ENCODE measurements at regions not wholly inside any gene's neighbourhood (a gene's known extent, or its start where the extent isn't known, plus 50 kb on each side); places are given as distances from the start of the nearest gene placed in this dataset.

- DNase-seq (ENCODE audit: low read depth in 2 of 2) = no peak
Measured at GRCh38 chr2:9105601-9106337, 100.8 kb upstream of the ASAP2 start.

GRCh38 chr2:9103663-9104277 is 100.3 kb upstream of the MBOAT2 start:
- no peak for DNase-seq (ENCODE audit: low read depth in 2 of 2)

DNA sequence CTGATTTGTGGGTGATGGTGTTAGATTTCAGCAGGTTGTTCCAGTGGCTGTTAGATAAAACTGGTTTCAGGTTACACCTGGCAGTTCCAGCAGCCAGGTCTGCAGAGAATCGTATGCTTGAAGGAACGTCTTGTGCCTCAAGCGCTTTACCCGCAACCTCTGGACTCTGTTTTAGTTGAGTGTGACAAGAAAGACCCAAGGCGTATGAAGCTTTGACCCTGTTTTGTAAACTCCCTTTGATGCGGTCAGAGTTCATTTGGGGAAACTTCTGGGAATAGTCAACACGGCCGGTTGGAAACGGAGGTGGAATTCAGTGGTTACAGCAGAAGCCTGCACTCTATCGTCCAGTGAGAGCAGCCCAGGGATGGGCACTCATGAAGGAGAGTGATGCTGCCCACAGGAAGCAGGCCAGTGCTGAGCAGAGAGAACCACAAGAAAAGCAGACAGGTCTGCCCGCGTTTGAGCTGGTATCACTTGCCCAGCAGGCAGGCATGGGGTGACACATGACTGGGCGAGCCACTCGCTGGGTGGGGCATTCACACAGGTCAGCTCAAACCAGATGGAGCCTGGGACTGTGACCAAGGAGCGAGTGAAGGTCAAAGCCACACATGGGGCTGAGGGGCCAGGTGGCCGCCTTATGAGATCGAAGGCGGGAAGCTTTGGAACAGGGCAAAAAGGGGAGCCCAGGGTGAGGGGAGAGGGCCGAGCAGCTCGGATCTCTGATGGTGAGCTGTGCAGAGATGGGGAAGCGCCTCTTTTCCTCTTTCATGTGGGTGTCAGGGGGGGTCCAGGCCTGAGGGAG is 99.6 kb upstream of the MBOAT2 start:
- DNase-seq (ENCODE audit: low read depth in 2 of 2) = no peak

DNA sequence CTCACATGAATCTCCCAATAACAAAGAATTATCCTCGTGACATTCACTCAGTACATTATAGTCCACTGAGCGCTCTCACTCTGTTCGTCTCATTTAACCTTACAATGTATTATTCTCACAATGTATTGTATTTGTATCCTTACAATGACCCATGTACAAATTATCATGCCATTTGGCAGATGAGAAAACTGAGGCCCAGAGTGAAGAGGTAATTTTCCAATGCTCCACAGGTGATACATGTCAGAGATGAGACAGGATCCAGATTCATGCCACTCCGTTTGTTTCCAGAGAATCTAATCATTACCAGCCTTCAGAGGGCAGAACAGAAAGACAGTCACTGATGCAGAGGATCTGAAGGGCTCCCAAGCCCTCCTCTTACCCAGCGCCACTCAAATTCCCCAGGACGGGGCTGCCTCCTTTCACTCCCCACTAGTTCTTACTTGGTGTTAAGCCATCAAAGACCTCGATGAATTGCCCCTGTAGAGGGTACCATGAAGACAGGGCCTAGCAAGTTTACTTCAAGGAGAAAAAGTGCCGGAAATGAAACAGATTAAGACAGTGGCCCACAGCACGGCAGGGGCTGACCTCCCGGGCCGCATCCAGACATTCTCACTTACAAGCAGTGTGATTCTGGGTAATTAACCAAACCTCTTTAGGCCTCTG is 98.4 kb upstream of the MBOAT2 start:
- no peak for DNase-seq (ENCODE audit: low read depth in 2 of 2)

DNA sequence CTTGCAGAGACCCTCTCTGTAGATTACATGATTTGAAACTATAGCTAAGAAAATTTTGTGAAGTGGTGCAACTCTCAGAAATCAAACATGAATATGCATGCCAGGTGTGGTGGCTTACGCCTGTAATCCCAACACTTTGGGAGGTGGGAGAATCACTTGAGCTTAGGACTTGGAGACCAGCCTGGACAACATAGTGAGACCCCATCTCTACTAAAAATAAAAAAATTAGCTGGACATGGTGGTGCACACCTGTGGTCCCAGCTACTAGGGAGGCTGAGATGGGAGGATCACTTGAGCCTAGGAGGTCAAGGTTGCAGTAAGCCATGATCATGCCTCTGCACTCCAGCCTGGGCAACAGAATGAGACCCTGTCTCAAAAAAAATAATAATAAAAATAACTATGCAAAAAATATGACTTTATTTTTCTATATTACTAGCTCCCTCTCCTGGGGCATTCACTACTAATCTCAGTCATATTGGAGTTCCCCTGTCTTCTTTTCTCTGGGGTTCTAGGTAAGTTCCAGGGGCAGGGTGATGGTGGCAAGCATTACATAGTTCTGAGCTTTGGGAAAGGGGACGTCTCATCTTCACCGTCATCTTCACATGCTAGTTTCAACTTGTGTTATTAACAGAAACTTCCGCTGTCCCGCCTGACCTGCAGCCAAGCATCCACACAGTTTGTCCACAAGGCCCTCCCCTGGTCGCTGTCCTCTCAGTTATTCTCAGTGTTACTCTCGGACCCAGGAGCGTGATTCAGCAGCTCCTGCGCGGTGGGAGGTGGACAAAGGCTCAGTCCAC is 96.8 kb upstream of the MBOAT2 start:
- no peak for DNase-seq (ENCODE audit: low read depth in 2 of 2)

DNA sequence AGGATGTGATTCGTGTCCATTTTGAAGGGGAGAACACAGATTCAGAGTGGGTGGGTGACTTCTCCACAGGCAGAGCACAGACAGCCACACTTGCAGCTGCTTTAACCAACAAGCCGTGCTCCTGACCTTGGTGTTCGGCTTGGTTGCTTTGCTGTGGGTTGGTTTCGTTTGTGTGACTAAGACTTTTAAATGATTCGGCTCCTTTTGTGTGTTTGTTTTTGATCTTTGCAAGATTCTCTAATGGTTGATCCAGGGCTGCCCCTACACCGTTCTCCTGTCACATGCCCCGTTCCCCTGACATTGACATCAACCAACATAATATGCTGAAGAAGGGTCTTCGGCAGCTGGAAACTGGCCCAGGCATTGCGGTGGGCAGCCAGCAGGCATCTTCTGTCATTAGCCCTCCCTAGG is 95.9 kb upstream of the MBOAT2 start:
- DNase-seq (ENCODE audit: low read depth in 2 of 2) = peak in 1 of 2 donors; percentile 13

- no peak for DNase-seq (ENCODE audit: low read depth in 2 of 2)
Measured at GRCh38 chr2:9097892-9098291, 94.4 kb upstream of the MBOAT2 start.

GRCh38 chr2:9097239-9097638 is 93.8 kb upstream of the MBOAT2 start:
- DNase-seq (ENCODE audit: low read depth in 2 of 2) = no peak

- no peak for DNase-seq (ENCODE audit: low read depth in 2 of 2)
Measured at GRCh38 chr2:9096761-9097160, 93.3 kb upstream of the MBOAT2 start.

DNA sequence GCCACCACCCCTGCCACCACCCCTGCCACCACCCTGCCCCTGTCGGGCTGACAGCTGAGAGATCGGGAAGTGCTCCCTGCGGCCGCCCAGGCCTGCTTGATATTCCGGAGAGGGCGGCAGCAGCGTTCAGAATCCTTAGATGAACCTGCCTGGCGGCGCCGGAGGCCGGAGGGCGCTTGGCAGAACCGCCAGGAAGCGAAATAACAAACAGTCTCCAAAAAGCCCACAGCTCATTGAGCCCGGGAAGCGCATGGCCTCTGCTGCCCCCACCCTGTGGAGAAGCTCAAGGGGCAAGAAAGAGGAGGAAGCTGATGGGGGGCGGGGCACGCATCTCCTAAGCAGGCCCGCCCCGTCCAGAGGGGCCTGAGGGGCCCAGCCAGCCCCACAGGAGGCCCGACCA is 92.2 kb upstream of the MBOAT2 start:
- DNase-seq (ENCODE audit: low read depth in 2 of 2) = no peak

- no peak for DNase-seq (ENCODE audit: low read depth in 2 of 2)
Measured at GRCh38 chr2:9095226-9095625, 91.7 kb upstream of the MBOAT2 start.

DNA sequence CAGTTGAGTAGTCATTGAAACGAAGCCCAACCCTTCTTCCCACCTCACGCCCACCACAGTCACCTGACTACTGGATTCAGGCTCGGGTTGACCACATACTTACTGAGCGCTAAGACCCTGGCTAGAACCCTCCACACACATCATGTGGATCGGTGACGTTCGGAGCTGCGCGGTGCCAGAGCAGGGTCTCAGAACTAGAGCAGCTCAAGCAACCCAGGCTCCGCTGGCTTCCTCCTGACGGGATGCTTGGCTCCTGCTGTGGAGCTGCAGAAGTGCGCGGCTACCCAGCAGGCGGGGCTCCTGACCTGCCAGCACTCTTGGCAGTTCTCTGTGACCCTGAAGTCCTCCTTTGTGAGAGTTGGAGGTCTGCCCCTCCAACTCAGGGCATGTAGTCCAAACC is 90.6 kb upstream of the MBOAT2 start:
- no peak for DNase-seq (ENCODE audit: low read depth in 2 of 2)

GRCh38 chr2:9093324-9093723 is 89.8 kb upstream of the MBOAT2 start:
- no peak for DNase-seq (ENCODE audit: low read depth in 2 of 2)

- DNase-seq (ENCODE audit: low read depth in 2 of 2) = no peak
Measured at GRCh38 chr2:9092383-9093282, 89.1 kb upstream of the MBOAT2 start.

DNA sequence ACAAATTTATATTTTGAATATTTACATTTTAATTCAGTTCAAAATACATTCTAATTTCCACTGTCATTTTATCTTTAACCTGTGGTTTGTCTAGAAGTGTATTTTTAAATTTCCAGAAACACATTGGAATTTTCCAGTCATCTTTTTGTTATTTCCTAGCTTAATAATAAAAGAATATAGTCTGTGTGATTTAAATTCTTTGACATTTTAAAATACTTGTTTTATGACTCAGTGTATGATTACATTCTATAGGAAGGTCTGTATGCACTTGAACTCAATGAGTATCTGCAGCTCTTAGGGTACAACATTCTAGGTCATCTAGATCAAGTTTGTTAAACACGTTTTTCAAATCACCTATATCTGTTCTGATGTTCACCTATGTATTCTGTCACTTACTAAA is 88.3 kb upstream of the MBOAT2 start:
- no peak for DNase-seq (ENCODE audit: low read depth in 2 of 2)

GRCh38 chr2:9089831-9090230 is 86.3 kb upstream of the MBOAT2 start:
- DNase-seq (ENCODE audit: low read depth in 2 of 2) = no peak

- no peak for DNase-seq (ENCODE audit: low read depth in 2 of 2)
Measured at GRCh38 chr2:9087121-9087681, 83.7 kb upstream of the MBOAT2 start.

DNA sequence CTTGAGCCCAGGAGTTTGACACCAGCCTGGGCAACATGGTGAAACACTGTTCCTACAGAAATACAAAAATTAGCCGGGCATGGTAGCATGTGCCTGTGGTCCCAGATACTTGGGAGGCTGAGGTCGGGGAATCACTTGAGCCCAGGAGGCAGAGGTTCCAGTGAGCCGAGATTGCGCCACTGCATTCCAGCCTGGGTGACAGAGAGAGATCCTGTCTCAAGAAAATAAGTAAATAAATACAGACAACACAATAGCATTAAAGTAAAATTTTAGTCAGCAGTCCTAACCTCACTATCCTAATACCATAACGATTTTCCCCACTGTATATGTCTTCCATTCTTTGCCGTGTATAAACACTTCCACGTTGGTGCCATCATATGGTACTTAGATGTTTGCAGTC is 83.0 kb upstream of the MBOAT2 start:
- DNase-seq (ENCODE audit: low read depth in 2 of 2) = no peak

DNA sequence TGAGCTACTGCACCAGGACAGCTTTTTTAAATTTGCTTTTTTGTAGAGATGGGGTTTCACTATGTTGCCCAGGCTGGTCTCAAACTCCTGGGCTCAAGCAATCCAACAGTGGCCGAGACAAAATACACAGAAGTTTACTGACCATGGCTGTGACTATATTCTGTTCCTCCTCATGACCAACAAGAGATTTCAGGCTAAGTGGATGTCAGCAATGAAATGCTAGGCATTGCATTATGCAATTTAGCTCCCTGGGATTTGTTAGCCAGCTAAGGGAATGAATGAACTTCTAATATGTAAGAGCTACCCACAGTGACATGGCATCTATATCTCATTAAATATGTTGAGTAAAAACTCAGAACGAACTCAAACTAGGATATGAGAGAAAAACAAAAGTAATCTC is 81.9 kb upstream of the MBOAT2 start:
- DNase-seq (ENCODE audit: low read depth in 2 of 2) = no peak

- DNase-seq (ENCODE audit: low read depth in 2 of 2) = no peak
Measured at GRCh38 chr2:9083287-9083686, 79.8 kb upstream of the MBOAT2 start.
